HG02678 (cell line): ENCODE measurements at regions not wholly inside any gene's neighbourhood (a gene's known extent, or its start where the extent isn't known, plus 50 kb on each side); places are given as distances from the start of the nearest gene placed in this dataset.
"Not testable (repeated sequence)": the region's sequence is repeated elsewhere in the genome, so short reads cannot be mapped to it uniquely, and the experiment has no call there.

Source experiments
- ATAC-seq: cut with Tn5 transposase; IDR thresholded peaks from one replicate; pipeline ENCODE4 v1.9.1; 2021; ENCODE audit warnings: mild to moderate bottlenecking, moderate library complexity; ENCODE audit not compliant: unreplicated experiment

- ATAC-seq, result peak; percentile 88
Measured at GRCh38 chr16:10312784-10313724, 72.8 kb upstream of the ATF7IP2 start.

DNA sequence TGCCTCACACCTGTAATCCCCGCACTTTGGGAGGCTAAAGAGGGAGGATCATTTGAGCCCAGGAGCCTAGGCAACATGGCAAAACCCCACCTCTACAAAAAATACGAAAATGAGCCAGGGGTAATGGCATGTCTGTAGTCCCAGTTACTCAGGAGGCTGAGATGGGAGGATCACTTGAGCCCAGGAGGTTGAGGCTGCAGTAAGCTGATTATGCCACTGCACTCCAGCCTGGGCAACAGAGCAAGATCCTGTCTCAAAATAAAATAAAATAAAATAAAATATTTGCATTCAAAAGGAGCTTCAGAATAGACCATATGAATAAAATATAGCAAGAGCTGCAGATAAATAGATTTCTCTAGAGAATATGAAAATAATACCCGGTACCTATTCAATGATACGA, 71.5 kb upstream of the ATF7IP2 start:
- no peak for ATAC-seq

DNA sequence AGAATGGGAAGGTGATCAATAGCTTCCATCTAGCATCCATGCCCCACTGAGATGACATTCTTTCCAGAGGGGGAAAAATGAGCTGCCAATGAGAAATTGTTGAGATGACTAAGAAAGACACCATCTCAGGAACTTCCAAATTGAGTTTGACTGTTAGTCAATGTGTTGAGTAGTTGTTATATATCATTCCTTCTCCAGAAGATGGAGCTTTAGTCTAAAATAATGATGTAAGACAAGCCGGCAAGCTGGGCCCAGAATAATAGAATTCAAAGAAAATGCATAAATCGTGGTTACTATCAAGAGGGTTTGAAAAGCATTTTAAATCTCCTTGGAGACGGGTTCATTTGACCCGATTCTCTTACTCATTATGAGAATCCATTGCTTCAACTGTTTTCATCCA, 71.0 kb upstream of the ATF7IP2 start:
- ATAC-seq, result no peak

GRCh38 chr16:10317425-10318001, 68.3 kb upstream of the ATF7IP2 start:
- ATAC-seq, result no peak

DNA sequence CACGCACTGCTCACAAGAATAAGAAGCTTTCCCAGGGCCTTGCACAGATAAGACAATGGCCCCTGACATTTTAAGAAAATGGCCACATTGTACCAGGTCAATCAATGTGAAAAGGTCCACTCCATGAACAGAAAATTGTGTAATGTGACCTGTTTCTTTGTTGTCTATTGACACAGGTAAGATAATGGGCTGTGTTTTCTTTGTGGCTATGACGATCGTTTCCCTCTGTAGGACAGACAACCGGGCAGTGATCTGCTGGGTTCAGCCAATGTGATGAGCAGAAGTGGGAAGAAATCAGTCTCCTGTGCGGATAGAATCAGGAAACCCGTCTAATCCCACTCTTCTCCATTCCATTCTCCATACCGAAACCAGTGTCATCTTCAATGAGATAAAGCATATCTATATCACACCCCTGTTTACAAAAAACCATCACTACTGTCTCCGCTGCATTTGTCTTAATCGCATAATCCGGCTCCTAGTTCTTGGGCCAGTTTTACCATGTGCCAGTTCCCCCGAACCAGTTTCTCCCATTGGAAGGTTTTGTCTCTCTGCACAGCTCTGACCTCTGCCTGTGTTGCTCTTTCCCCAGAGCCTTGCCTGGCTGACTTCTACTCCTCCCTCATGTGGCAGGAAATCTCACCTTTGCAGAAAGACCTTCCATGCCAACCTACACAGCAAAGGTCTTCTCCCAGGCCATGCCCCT, 66.9 kb upstream of the ATF7IP2 start:
- no peak for ATAC-seq

- ATAC-seq, result no peak
Measured at GRCh38 chr16:10321407-10322387, 64.2 kb upstream of the ATF7IP2 start.

GRCh38 chr16:10322723-10323527, 62.9 kb upstream of the ATF7IP2 start:
- ATAC-seq, result no peak

GRCh38 chr16:10323528-10323869, 62.4 kb upstream of the ATF7IP2 start:
- ATAC-seq, result no peak

DNA sequence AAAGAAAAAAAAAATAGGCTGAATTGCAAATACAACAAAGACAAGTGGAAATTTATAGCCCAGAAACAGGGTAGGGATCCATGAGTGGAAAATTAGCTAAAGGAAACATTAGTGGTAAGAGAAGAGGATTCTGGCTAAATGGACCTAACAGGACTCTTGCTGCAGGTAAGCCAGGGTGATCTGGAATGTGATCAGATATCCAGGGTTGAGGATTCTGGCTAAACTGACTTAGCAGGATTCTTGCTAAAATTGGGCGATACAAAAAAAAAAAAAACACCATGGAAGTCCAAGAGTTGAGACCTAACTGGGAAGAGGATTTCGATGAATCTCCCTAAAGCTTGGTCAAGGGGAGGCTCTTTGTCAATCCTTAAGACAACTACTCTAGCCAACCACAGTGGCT, 61.7 kb upstream of the ATF7IP2 start:
- ATAC-seq, result no peak

DNA sequence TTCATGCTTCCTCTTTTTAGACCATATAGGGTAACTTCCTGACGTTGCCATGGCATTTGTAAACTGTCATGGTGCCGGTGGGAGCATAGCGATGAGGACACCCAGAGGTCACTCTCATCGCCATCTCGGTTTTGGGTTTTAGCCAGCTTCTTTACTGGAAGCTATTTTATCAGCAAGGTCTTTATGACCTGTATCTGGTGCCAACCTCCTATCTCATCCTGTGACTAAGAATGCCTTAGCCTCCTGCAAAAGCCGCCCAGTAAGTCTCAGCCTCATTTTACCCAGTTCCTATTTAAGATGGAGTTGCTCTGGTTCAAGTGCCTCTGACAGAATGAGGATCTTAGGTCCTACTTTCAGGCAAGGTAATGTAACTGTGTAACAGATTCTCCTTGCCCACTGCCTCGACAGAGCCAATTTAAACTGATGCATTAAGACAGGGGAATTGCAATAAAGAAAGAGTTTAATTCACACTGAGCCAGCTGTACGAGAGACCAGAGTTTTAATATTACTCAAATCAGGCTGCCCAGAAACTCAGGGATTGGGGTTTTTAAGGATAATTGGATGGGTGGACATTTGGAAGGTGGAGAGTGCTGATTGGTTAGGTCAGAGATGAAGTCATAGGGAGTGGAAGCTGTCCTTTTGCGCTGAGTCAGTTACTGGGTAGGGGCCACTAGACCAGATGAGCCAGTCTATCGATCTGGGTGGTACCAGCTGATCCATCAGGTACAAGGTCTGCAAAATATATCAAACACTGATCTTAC, 59.9 kb upstream of the ATF7IP2 start:
- no peak for ATAC-seq

- no peak for ATAC-seq
Measured at GRCh38 chr16:10326647-10327046, 59.2 kb upstream of the ATF7IP2 start.

DNA sequence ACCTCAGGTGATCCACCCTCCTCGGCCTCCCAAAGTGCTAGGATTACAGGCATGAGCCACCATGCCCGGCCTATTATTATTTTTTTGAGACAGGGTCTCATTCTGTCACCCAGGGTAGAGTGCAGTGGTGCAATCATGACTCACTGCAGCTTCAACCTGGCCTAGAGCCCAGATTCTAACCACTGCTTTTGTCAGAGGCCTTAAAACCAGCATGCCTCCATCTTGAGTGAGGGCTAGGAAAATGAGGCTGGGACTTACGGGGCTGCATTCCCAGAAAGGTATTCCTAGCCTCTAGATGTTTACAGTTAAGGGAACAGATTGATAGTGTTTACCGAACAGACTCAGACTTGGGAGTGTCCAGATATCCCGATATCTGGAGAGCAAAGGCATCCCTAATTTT, 57.6 kb upstream of the ATF7IP2 start:
- ATAC-seq, result not testable (repeated sequence)

DNA sequence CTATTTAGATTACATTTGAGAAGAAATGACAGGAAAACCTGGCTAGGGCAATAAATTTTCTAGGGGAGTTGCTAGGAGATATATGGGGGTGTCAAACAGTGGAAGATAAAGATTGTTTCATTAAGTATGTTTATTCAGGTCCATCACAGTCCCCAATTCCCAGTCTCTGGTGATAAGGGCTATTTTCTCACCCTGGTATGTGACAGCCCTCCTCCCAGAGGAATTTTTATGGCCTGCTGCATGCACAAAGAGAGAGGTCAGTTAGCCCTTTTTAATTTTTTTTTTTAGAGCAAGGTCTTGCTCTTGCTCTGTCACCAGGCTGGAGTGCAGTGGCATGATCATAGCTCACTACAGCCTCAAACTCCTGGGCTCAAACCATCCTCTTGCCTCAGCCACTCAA, 53.6 kb upstream of the ATF7IP2 start:
- ATAC-seq, result no peak

GRCh38 chr16:10332775-10333174, 53.1 kb upstream of the ATF7IP2 start:
- ATAC-seq, result no peak

DNA sequence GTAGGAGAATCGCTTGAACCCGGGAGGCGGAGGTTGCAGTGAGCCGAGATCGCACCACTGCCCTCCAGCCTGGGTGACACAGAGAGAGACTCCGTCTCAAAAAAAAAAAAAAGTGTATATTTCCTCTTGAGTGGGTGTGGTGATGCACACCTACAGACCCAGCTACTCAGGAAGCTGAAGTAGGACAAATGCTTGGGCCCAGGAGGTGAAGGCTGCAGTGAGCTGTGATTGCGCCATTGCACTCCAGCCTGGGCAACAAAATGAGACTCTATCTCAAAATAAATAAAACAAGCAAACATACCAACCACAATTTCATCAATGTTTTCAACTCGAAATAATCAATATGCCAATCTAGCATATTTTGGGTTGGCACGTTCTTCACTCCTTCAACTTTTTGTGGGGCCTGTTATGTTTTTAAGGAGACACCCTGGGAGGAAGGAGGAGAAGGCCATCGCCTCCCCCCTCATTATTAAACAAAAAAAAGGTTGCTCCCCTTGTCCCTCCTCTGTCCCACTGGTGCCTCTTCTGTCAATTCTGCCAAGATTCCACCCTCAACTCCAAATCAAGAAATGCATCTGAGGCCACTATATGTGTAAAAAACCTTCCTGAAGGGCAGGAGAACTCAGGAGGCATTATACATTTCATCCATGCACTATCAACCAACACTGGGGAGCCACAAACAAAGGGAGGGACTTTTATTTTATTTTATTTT, 52.4 kb upstream of the ATF7IP2 start:
- ATAC-seq, result no peak

- ATAC-seq, result no peak
Measured at GRCh38 chr16:10335681-10336080, 50.2 kb upstream of the ATF7IP2 start.
